GM18867 (cell line): ENCODE measurements at regions not wholly inside any gene's neighbourhood (a gene's known extent, or its start where the extent isn't known, plus 50 kb on each side); places are given as distances from the start of the nearest gene placed in this dataset.
"Not testable (repeated sequence)": the region's sequence is repeated elsewhere in the genome, so short reads cannot be mapped to it uniquely, and the experiment has no call there.

ENCODE experiments used
- ATAC-seq: cut with Tn5 transposase; IDR thresholded peaks from one replicate; pipeline ENCODE4 v1.9.1; 2021; ENCODE audit warnings: mild to moderate bottlenecking, moderate library complexity; ENCODE audit not compliant: unreplicated experiment

GRCh38 chr11:37841016-37841415 is 1243.0 kb upstream of the RAG2 start:
- no peak for ATAC-seq

GRCh38 chr11:37840345-37840744 is 1242.3 kb upstream of the RAG2 start:
- ATAC-seq, result not testable (repeated sequence)

- no peak for ATAC-seq
Observed at GRCh38 chr11:37830529-37830928, 1232.5 kb upstream of the RAG2 start.

DNA sequence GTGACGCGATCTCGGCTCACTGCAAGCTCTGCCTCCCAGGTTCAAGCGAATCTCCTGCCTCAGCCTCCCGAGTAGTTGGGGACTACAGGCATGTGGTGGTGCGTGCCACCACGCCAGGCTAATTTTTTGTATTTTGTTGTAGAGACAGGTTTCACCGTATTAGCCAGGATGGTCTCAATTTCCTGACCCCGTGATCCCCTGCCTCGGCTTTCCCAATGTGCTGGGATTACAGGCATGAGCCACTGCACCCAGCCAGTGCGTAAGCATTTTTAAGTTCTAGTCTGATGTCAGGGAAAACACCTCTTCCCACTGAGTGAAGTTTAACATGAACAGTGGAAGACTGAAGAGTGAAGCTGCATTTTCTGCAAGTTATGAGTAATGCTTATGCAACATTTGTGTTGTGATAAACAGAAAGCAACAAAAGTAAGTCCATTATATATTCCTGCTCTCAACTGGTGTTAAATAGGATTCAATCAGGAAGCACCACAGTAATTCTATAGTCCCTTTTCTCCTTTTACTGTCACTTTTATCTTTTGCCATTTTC is 1219.8 kb upstream of the RAG2 start:
- ATAC-seq, result no peak

- no peak for ATAC-seq
Observed at GRCh38 chr11:37812281-37812880, 1214.3 kb upstream of the RAG2 start.

DNA sequence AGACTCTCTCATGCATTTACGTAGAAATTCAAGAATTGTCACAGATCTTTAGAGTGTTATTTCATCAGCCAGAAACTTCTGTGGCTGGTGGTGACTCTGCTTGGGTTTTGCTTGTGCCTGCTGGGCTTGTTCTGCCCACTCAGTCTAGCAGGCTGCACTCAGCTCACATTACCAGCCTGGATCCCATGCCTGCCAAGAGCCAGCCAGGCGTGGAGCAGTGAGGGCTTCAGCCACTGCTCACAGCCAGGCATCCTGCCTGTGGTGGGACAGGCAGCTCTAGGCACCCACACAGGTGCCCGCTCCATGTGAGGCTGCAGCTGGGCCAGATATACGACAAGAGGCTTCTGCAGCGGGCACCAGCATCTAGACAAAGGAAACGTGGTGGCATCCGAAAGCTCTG is 1213.3 kb upstream of the RAG2 start:
- no peak for ATAC-seq

- no peak for ATAC-seq
Observed at GRCh38 chr11:37804666-37805065, 1206.6 kb upstream of the RAG2 start.

DNA sequence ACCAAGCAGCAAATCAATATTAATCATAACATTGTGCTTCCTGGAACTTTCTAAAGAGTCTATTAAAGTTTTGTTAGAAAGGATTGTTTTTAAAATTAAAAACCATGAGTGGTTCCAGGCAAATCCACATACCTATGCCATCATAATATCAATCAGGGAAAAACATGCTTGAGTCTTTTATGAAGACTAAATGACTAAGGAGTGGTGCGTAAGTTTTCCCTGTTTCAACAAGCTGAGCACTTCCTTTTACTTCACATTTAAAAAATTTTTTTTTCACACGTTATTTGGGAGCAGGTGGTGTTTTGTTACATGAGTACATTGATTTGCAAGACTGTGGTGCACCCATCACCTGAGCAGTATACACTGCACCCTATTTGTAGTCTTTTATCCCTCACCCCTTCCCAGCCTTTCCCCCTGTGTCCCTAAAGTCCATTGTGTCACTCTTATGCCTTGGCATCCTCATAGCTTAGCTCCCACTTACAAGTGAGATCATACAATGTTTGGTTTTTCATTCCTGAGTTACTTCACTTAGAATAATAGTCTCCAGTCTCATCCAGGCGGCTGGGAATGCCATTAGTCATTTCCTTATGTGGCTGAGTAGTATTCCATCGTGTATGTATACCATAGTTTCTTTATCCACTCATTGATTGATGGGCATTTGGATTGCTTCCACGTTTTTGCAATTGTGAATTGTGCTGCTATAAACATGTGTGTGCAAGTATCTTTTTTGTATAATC is 1190.3 kb upstream of the RAG2 start:
- ATAC-seq, result no peak

- ATAC-seq, result no peak
Observed at GRCh38 chr11:37786214-37786755, 1188.2 kb upstream of the RAG2 start.

- no peak for ATAC-seq
Observed at GRCh38 chr11:37774441-37774840, 1176.4 kb upstream of the RAG2 start.

DNA sequence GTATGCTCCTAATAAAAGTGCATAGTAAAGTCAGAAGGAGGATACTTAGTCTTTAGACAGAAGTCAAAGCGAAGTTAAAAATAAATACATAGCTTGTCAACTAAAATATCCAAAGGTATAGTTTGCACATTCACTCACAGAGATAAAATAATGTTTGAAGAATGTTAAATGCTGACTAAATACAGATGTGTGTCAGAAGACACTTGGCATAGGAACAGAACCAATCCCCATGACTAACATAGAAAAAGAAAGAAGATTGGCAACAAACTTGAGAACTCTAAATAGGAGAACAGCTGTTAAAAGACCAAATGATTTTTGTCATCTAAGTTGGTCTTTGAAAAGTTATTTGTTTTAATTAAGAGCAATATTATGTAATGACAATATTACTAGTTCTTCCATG is 1172.1 kb upstream of the RAG2 start:
- ATAC-seq, result no peak

DNA sequence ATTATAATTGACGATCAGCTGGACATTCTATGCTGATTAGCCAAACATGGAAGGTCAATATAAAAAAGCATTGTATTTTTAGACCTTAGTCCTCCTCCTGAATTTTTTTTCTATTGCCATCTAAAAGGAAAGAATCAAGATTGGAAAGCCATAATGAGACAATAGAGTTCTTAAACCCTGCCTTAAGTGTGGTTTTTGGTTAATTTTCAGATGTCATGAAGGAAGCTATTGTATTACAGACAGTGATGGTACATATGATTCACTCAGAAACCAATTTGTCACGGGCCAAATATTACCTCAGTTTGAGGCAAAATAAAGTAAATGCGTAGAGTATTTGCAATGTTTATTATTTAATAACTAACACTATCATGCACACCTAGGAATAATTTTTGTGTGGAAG is 1164.0 kb upstream of the RAG2 start:
- no peak for ATAC-seq

DNA sequence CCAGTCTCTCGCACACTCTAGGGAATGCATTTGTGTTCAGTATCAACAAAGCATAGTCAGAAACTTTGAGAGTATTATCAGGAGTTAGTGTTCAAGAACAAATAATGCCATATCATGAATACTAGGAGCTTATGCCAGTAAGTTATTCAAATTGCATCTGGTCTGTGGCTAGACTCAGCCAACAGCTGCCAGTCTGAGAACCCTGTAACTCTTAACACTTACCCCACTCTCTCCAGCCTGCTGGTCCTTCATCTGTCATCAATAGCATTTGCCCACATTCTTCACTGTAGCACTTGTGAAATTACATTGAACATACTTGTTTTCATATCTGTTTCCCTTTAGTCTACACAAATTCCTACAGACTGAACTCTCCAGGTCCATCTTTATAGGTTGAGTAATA is 1157.5 kb upstream of the RAG2 start:
- ATAC-seq, result no peak

GRCh38 chr11:37748641-37749040 is 1150.6 kb upstream of the RAG2 start:
- no peak for ATAC-seq

GRCh38 chr11:37747121-37747520 is 1149.1 kb upstream of the RAG2 start:
- no peak for ATAC-seq

DNA sequence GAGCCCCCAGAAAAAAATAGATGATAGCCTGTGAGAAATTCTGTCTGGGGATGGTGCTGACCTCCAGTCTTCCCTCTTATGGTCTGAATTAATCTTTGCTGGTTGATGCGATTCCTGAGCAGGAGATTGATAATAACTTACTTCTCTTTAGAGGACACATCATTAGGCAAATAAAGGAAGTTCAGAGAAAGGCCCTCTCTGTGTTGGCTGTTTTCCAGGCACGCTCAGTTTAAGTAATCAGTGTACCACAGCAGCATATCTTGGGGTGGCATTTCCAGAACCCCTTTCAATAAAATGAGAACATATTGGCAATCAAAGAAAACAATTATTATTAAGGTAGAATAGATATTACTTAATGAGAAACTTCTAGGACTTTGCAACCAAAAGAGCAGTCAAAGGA is 1129.3 kb upstream of the RAG2 start:
- ATAC-seq, result no peak

DNA sequence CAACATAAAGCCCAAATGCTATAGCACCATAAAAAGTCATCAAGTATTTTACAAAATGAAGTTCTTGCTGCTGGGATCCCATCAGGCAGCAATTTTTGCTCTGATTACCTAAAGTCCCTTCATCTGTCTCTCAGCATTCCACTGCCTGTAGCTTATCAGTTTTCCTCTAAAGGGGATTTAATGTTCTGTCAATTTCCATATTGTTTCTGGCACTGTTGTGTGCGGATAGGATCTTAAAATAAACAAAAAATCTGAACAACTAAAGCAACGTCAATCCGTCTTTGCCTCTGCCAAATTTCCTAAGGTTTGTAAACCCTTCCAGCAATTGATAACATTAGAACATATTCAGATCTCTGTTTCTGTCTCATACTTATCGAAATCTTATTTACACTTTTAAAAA is 1126.3 kb upstream of the RAG2 start:
- ATAC-seq, result no peak

- ATAC-seq, result no peak
Observed at GRCh38 chr11:37721485-37721884, 1123.4 kb upstream of the RAG2 start.

GRCh38 chr11:37718431-37718999 is 1120.5 kb upstream of the RAG2 start:
- ATAC-seq, result no peak

- ATAC-seq, result no peak
Observed at GRCh38 chr11:37712251-37712650, 1114.2 kb upstream of the RAG2 start.

GRCh38 chr11:37710031-37710430 is 1112.0 kb upstream of the RAG2 start:
- no peak for ATAC-seq

DNA sequence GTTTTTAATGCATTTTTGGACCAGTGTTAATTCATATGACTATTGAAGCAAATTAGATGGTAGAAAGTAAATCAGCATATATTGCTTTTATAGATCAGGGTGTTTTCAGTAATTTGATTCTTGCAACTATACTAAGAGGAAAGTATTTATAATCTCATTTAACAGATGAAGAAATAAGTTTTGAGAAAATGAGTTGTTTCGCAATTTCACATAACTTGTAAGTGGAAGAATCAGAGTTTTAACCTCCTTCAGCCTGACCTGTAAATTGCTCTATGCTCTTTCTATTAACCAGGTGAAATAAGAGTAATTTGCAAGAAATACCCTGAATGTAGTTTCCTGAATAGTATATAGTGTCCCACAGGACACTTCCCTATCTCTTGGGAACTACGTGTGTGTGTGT is 1106.8 kb upstream of the RAG2 start:
- no peak for ATAC-seq
